ENCODE measurements at regions not wholly inside any gene's neighbourhood (a gene's known extent, or its start where the extent isn't known, plus 50 kb on each side); places are given as distances from the start of the nearest gene placed in this dataset.
"Not testable (repeated sequence)": the region's sequence is repeated elsewhere in the genome, so short reads cannot be mapped to it uniquely, and the experiment has no call there.

- no peak overlapping the region for H3K27ac ChIP-seq
- H3K4me3 ChIP-seq (ENCODE audit: low read depth, low read length), result no peak overlapping the region
- no peak for TF ChIP-seq CTCF (IDR thresholded peaks at IDR 0.05; ENCODE audit: low read depth, low read length, missing control alignments)
- H3K36me3 ChIP-seq (replicated peaks), result no peaks in the 10 kb centered on the region
- no peak for DNase-seq
- H3K27me3 ChIP-seq (replicated peaks), result no peaks in the 10 kb centered on the region
- in situ Hi-C loops (cut with HindIII; ENCODE audit: low pct_ligation_motif_present, low sequenced_read_pairs), result no loop called here
Observed at GRCh38 chr20:20788308-20788707, 75.9 kb upstream of the RALGAPA2 start.

GRCh38 chr20:20786428-20786827, 74.0 kb upstream of the RALGAPA2 start:
- Histone ChIP-seq H3K27me3 (replicated peaks) (no peaks in the 10 kb centered on the region), H3K36me3 (replicated peaks) (no peaks in the 10 kb centered on the region), H3K4me3 (ENCODE audit: low read depth, low read length) (no peak overlapping the region), H3K27ac (no peak overlapping the region)
- no peak for DNase-seq
- TF ChIP-seq CTCF (IDR thresholded peaks at IDR 0.05; ENCODE audit: low read depth, low read length, missing control alignments), result no peak
- in situ Hi-C loops (cut with HindIII; ENCODE audit: low pct_ligation_motif_present, low sequenced_read_pairs), result no loop called here

- H3K27me3 ChIP-seq (replicated peaks), result no peaks in the 10 kb centered on the region
- DNase-seq, result no peak
- H3K27ac ChIP-seq, result no peak overlapping the region
- H3K4me3 ChIP-seq (ENCODE audit: low read depth, low read length), result no peak overlapping the region
- no peaks in the 10 kb centered on the region for H3K36me3 ChIP-seq (replicated peaks)
- in situ Hi-C loops (cut with HindIII; ENCODE audit: low pct_ligation_motif_present, low sequenced_read_pairs), result no loop called here
- no peak for TF ChIP-seq CTCF (IDR thresholded peaks at IDR 0.05; ENCODE audit: low read depth, low read length, missing control alignments)
Observed at GRCh38 chr20:20785226-20785625, 72.8 kb upstream of the RALGAPA2 start.

GRCh38 chr20:20784450-20784849, 72.0 kb upstream of the RALGAPA2 start:
- H3K27me3 ChIP-seq (replicated peaks); DNase-seq; H3K36me3 ChIP-seq (replicated peaks); H3K4me3 ChIP-seq (ENCODE audit: low read depth, low read length); H3K27ac ChIP-seq; in situ Hi-C loops (cut with HindIII; ENCODE audit: low pct_ligation_motif_present, low sequenced_read_pairs): not testable (repeated sequence)

GRCh38 chr20:20783450-20783849, 71.0 kb upstream of the RALGAPA2 start:
- in situ Hi-C loops (cut with HindIII; ENCODE audit: low pct_ligation_motif_present, low sequenced_read_pairs), result no loop called here
- no peak overlapping the region for H3K27ac ChIP-seq
- H3K4me3 ChIP-seq (ENCODE audit: low read depth, low read length), result no peak overlapping the region
- H3K27me3 ChIP-seq (replicated peaks), result no peaks in the 10 kb centered on the region
- H3K36me3 ChIP-seq (replicated peaks), result no peaks in the 10 kb centered on the region
- DNase-seq, result no peak
- TF ChIP-seq CTCF (IDR thresholded peaks at IDR 0.05; ENCODE audit: low read depth, low read length, missing control alignments), result no peak

- no peak for TF ChIP-seq CTCF (IDR thresholded peaks at IDR 0.05; ENCODE audit: low read depth, low read length, missing control alignments)
- no peak overlapping the region for H3K27ac ChIP-seq
- no peaks in the 10 kb centered on the region for H3K36me3 ChIP-seq (replicated peaks)
- H3K4me3 ChIP-seq (ENCODE audit: low read depth, low read length), result no peak overlapping the region
- H3K27me3 ChIP-seq (replicated peaks), result no peaks in the 10 kb centered on the region
- in situ Hi-C loops (cut with HindIII; ENCODE audit: low pct_ligation_motif_present, low sequenced_read_pairs), result no loop called here
- no peak for DNase-seq
Observed at GRCh38 chr20:20782755-20783154, 70.3 kb upstream of the RALGAPA2 start.

All from brain microvascular endothelial cell (primary cell).